SK-N-SH treated with all-trans-retinoic acid at 6 μM for 48 hours (cell line): ENCODE measurements at regions not wholly inside any gene's neighbourhood (a gene's known extent, or its start where the extent isn't known, plus 50 kb on each side); places are given as distances from the start of the nearest gene placed in this dataset.

Source experiments
- ATAC-seq: fragments of 200-7000 bp; cut with Tn5 transposase; 3 replicates; pipeline ENCODE4 v1.9.1; 2020; ENCODE audit warnings: mild to moderate bottlenecking, moderate library complexity
- ARNTL ChIP-seq: fragments of 450-650 bp; formaldehyde crosslinking; IDR thresholded peaks from 2 replicates; pipeline ENCODE4 v1.5.0; 2020; ENCODE audit warnings: low read depth, mild to moderate bottlenecking, moderate library complexity, borderline replicate concordance
- BACH2 ChIP-seq: fragments of 250-450 bp; sonication (Bioruptor Pico); IDR thresholded peaks from 2 replicates; pipeline ENCODE4 v1.9.0; 2021; ENCODE audit warnings: mild to moderate bottlenecking, borderline replicate concordance
- CSRNP3 ChIP-seq: fragments of 250-450 bp; sonication (Bioruptor Pico); IDR thresholded peaks from 2 replicates; pipeline ENCODE4 v1.5.1; 2021; ENCODE audit warnings: mild to moderate bottlenecking, moderate library complexity
- ESRRG ChIP-seq: fragments of 250-450 bp; sonication (Bioruptor Pico); IDR thresholded peaks from 2 replicates; pipeline ENCODE4 v1.6.1; 2021; ENCODE audit warnings: mild to moderate bottlenecking
- GLIS3 ChIP-seq: fragments of 250-450 bp; sonication (Bioruptor Pico); IDR thresholded peaks from 2 replicates; pipeline ENCODE4 v1.5.0; 2020; ENCODE audit warnings: mild to moderate bottlenecking, moderate library complexity
- ISL1 ChIP-seq: fragments of 250-450 bp; sonication (Bioruptor Pico); IDR thresholded peaks from 2 replicates; pipeline ENCODE4 v2.1.2; 2022; ENCODE audit warnings: mild to moderate bottlenecking, moderate library complexity
- OSR1 ChIP-seq: fragments of 250-450 bp; sonication (Bioruptor Pico); IDR thresholded peaks from 2 replicates; pipeline ENCODE4 v1.8.0; 2022; ENCODE audit warnings: moderate library complexity, mild to moderate bottlenecking, inconsistent platforms
- PPARA ChIP-seq: fragments of 250-450 bp; sonication (Bioruptor Pico); IDR thresholded peaks from 2 replicates; pipeline ENCODE4 v1.5.0; 2020; ENCODE audit warnings: mild to moderate bottlenecking, borderline replicate concordance
- RARB ChIP-seq: fragments of 250-450 bp; sonication (Bioruptor Pico); IDR thresholded peaks from 2 replicates; pipeline ENCODE4 v1.8.0; 2021; ENCODE audit warnings: mild to moderate bottlenecking, moderate library complexity
- SNAI2 ChIP-seq: fragments of 250-450 bp; sonication (Bioruptor Pico); IDR thresholded peaks from 2 replicates; pipeline ENCODE4 v1.5.0; 2020; ENCODE audit warnings: mild to moderate bottlenecking, moderate library complexity
- TCF4 ChIP-seq: fragments of 250-450 bp; sonication (Bioruptor Pico); IDR thresholded peaks from 2 replicates; pipeline ENCODE4 v1.8.0; 2021; ENCODE audit warnings: mild to moderate bottlenecking, moderate library complexity, borderline replicate concordance
- TOX ChIP-seq: fragments of 250-450 bp; sonication (Bioruptor Pico); IDR thresholded peaks from 2 replicates; pipeline ENCODE4 v1.8.0; 2021; ENCODE audit warnings: mild to moderate bottlenecking, moderate library complexity, borderline replicate concordance
- TSHZ2 ChIP-seq: fragments of 250-450 bp; sonication (Bioruptor Pico); IDR thresholded peaks from 2 replicates; pipeline ENCODE4 v1.5.0; 2020; ENCODE audit warnings: mild to moderate bottlenecking, moderate library complexity
- ZFP3 ChIP-seq: fragments of 250-450 bp; sonication (Bioruptor Pico); IDR thresholded peaks from 2 replicates; pipeline ENCODE4 v1.5.0; 2020; ENCODE audit warnings: mild to moderate bottlenecking, moderate library complexity
- ZFP30 ChIP-seq: fragments of 450-650 bp; formaldehyde crosslinking; IDR thresholded peaks from 2 replicates; pipeline ENCODE4 v1.5.0; 2022; ENCODE audit warnings: mild to moderate bottlenecking, moderate library complexity
- ZNF565 ChIP-seq: fragments of 450-650 bp; formaldehyde crosslinking; conservative IDR thresholded peaks from 2 replicates; pipeline ENCODE4 v1.5.0; 2020; ENCODE audit warnings: low read depth, mild to moderate bottlenecking, moderate library complexity
- TF ChIP-seq, protein P1 (sequence below): fragments of 250-450 bp; sonication (Bioruptor Pico); IDR thresholded peaks from 2 replicates; pipeline ENCODE4 v1.5.1; 2020; ENCODE audit warnings: low read depth, mild to moderate bottlenecking, moderate library complexity
- TF ChIP-seq, protein P2 (sequence below): fragments of 250-450 bp; sonication (Bioruptor Pico); IDR thresholded peaks from 2 replicates; pipeline ENCODE4 v1.8.0; 2020; ENCODE audit warnings: mild to moderate bottlenecking, moderate library complexity, borderline replicate concordance

GRCh38 chr7:118041251-118041878 lies 142.6 kb upstream of the LSM8 start (continued):
- TF ChIP-seq CSRNP3 (CRISPR knock-in tag) = no peak
- TF ChIP-seq TOX (CRISPR knock-in tag) = no peak
- TF ChIP-seq ESRRG (CRISPR knock-in tag) = no peak
- no peak for TF ChIP-seq PPARA (CRISPR knock-in tag)
- no peak for TF ChIP-seq ARNTL (CRISPR knock-in tag)
- no peak for TF ChIP-seq TCF4 (CRISPR knock-in tag)
- no peak for TF ChIP-seq OSR1
- TF ChIP-seq SNAI2 = no peak
- TF ChIP-seq ZFP3 = no peak

GRCh38 chr7:118045629-118046028 lies 138.3 kb upstream of the LSM8 start:
- no peak for ATAC-seq
- TF ChIP-seq ESRRG (CRISPR knock-in tag) = no peak
- no peak for TF ChIP-seq ARNTL (CRISPR knock-in tag)
- no peak for TF ChIP-seq TCF4 (CRISPR knock-in tag)
- TF ChIP-seq RARB (CRISPR knock-in tag) = no peak
- TF ChIP-seq TSHZ2 (CRISPR knock-in tag) = no peak
- no peak for TF ChIP-seq ISL1 (CRISPR knock-in tag)
- TF ChIP-seq, protein P1, sequence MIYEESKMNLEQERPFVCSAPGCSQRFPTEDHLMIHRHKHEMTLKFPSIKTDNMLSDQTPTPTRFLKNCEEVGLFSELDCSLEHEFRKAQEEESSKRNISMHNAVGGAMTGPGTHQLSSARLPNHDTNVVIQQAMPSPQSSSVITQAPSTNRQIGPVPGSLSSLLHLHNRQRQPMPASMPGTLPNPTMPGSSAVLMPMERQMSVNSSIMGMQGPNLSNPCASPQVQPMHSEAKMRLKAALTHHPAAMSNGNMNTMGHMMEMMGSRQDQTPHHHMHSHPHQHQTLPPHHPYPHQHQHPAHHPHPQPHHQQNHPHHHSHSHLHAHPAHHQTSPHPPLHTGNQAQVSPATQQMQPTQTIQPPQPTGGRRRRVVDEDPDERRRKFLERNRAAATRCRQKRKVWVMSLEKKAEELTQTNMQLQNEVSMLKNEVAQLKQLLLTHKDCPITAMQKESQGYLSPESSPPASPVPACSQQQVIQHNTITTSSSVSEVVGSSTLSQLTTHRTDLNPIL (CRISPR knock-in tag) = no peak
- TF ChIP-seq CSRNP3 (CRISPR knock-in tag) = no peak
- no peak for TF ChIP-seq ZNF565 (CRISPR knock-in tag)
- no peak for TF ChIP-seq ZFP3
- TF ChIP-seq, protein P2, sequence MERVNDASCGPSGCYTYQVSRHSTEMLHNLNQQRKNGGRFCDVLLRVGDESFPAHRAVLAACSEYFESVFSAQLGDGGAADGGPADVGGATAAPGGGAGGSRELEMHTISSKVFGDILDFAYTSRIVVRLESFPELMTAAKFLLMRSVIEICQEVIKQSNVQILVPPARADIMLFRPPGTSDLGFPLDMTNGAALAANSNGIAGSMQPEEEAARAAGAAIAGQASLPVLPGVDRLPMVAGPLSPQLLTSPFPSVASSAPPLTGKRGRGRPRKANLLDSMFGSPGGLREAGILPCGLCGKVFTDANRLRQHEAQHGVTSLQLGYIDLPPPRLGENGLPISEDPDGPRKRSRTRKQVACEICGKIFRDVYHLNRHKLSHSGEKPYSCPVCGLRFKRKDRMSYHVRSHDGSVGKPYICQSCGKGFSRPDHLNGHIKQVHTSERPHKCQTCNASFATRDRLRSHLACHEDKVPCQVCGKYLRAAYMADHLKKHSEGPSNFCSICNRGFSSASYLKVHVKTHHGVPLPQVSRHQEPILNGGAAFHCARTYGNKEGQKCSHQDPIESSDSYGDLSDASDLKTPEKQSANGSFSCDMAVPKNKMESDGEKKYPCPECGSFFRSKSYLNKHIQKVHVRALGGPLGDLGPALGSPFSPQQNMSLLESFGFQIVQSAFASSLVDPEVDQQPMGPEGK (CRISPR knock-in tag) = no peak
- TF ChIP-seq OSR1 = no peak

GRCh38 chr7:118046086-118046485 lies 137.9 kb upstream of the LSM8 start:
- TF ChIP-seq ZFP3 (no peak), ISL1 (CRISPR knock-in tag) (no peak), ZNF565 (CRISPR knock-in tag) (no peak), GLIS3 (CRISPR knock-in tag) (no peak), CSRNP3 (CRISPR knock-in tag) (no peak), BACH2 (CRISPR knock-in tag) (no peak), ZFP30 (CRISPR knock-in tag) (no peak)
- TF ChIP-seq, protein P2 (CRISPR knock-in tag) = no peak
- ATAC-seq = no peak
